ENCODE measurements at regions not wholly inside any gene's neighbourhood (a gene's known extent, or its start where the extent isn't known, plus 50 kb on each side); places are given as distances from the start of the nearest gene placed in this dataset.

DNA sequence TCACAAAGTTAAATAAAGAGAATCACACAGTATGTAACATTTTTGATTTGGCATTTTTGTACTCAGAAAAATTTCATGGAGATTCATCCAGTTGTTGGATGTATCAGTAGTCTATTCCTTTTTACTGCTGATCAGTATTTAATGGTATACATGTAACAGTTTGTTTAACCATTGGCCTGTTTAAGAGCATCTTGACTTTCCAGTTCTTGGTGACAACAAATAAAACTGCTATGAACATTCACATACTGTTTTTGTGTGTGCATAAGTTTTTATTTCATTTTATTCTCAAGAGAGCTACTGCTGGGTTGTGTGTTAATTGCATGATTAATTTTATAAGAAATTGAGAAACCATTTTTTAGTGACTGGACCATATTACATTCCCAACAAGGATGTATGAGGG is 694.5 kb upstream of the RAB6C start:
- Mint-ChIP-seq H3K27me3 (ENCODE audit: unreplicated experiment) (peaks cover 3% of the 10 kb centered on the region), H3K9me3 (ENCODE audit: unreplicated experiment) (peaks cover 1% of the 10 kb centered on the region), H3K4me3 (ENCODE audit: unreplicated experiment) (no peak overlapping the region), H3K36me3 (ENCODE audit: unreplicated experiment) (peaks cover 8% of the 10 kb centered on the region), H3K27ac (ENCODE audit: unreplicated experiment) (no peak overlapping the region), H3K4me1 (ENCODE audit: low read depth, unreplicated experiment) (peaks cover 5% of the 10 kb centered on the region)
- TF ChIP-seq, protein P1, sequence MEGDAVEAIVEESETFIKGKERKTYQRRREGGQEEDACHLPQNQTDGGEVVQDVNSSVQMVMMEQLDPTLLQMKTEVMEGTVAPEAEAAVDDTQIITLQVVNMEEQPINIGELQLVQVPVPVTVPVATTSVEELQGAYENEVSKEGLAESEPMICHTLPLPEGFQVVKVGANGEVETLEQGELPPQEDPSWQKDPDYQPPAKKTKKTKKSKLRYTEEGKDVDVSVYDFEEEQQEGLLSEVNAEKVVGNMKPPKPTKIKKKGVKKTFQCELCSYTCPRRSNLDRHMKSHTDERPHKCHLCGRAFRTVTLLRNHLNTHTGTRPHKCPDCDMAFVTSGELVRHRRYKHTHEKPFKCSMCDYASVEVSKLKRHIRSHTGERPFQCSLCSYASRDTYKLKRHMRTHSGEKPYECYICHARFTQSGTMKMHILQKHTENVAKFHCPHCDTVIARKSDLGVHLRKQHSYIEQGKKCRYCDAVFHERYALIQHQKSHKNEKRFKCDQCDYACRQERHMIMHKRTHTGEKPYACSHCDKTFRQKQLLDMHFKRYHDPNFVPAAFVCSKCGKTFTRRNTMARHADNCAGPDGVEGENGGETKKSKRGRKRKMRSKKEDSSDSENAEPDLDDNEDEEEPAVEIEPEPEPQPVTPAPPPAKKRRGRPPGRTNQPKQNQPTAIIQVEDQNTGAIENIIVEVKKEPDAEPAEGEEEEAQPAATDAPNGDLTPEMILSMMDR (IDR thresholded peaks at IDR 0.05; ENCODE audit: partially characterized antibody, unreplicated experiment), result no peak
- no peak for DNase-seq

DNA sequence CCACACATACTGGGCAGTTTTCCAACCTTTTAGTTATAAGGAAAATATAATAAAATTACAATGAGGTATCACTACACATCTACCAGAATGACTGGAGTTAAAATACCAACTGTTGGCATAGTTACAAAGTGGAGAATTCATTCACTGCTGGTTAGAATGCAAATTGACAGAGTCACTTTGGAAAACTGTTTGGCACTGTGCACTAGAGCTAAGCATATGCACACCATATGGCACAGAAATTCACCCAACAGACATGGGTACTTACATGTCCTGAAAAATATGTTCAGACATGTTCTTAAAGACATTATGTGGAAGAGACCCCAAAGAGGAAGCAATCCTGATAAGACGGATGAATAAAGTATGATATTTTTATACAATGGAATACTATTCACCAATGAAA is 686.1 kb upstream of the RAB6C start:
- Mint-ChIP-seq H3K9me3 (ENCODE audit: unreplicated experiment) (no peaks in the 10 kb centered on the region), H3K27me3 (ENCODE audit: unreplicated experiment) (no peaks in the 10 kb centered on the region), H3K27ac (ENCODE audit: unreplicated experiment) (no peak overlapping the region), H3K36me3 (ENCODE audit: unreplicated experiment) (peaks cover 3% of the 10 kb centered on the region), H3K4me3 (ENCODE audit: unreplicated experiment) (no peak overlapping the region), H3K4me1 (ENCODE audit: low read depth, unreplicated experiment) (no peaks in the 10 kb centered on the region)
- no peak for DNase-seq
- TF ChIP-seq, protein P1 (IDR thresholded peaks at IDR 0.05; ENCODE audit: partially characterized antibody, unreplicated experiment), result no peak

DNA sequence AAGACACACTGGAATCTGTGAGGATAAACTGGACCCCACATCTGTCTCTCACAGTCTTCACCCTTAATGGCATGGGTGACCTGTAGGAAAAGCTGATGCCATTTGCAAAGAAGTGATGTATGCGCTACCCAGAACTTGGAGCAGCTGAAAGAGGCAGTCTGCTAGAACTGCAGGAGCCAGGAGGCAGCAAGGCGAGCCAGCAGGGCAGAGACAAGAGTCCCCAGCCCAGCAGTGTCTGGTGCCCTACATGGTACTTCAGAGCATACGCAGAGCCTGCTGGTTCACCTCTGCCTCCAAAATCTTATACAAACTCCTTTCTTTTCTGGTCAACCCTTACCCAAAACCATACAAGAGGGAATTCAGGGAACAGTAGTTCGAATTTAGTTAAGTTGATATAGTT is 683.1 kb upstream of the RAB6C start:
- TF ChIP-seq, protein P1 (IDR thresholded peaks at IDR 0.05; ENCODE audit: partially characterized antibody, unreplicated experiment), result no peak
- peaks cover 4% of the 10 kb centered on the region for H3K9me3 Mint-ChIP-seq (ENCODE audit: unreplicated experiment)
- no peaks in the 10 kb centered on the region for H3K4me1 Mint-ChIP-seq (ENCODE audit: low read depth, unreplicated experiment)
- no peak overlapping the region for H3K4me3 Mint-ChIP-seq (ENCODE audit: unreplicated experiment)
- H3K36me3 Mint-ChIP-seq (ENCODE audit: unreplicated experiment), result peaks cover 5% of the 10 kb centered on the region
- no peak for DNase-seq
- H3K27ac Mint-ChIP-seq (ENCODE audit: unreplicated experiment), result no peak overlapping the region
- no peaks in the 10 kb centered on the region for H3K27me3 Mint-ChIP-seq (ENCODE audit: unreplicated experiment)

DNA sequence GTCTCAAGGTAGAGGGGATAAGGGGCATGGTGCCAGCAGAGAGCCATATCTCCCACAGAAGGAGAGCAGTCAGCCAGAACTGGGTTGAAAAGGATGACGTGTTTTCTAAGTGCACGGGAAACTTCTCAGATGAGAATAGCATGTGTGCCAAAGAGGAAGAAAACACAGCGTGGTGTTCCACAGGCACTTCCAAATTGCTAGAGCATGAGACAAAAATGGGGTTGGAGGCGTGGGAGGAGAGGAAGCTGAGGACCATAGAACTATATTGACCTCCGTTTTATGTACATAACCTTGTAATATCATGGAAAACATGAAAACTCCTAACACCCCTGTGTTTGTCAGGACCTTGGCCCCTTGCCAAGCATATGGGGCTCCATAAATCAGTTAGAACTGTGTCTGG is 682.7 kb upstream of the RAB6C start:
- Mint-ChIP-seq H3K27me3 (ENCODE audit: unreplicated experiment) (no peaks in the 10 kb centered on the region), H3K27ac (ENCODE audit: unreplicated experiment) (no peak overlapping the region), H3K36me3 (ENCODE audit: unreplicated experiment) (peaks cover 5% of the 10 kb centered on the region), H3K9me3 (ENCODE audit: unreplicated experiment) (peaks cover 4% of the 10 kb centered on the region), H3K4me3 (ENCODE audit: unreplicated experiment) (no peak overlapping the region), H3K4me1 (ENCODE audit: low read depth, unreplicated experiment) (no peaks in the 10 kb centered on the region)
- DNase-seq, result no peak
- TF ChIP-seq, protein P1 (IDR thresholded peaks at IDR 0.05; ENCODE audit: partially characterized antibody, unreplicated experiment), result no peak

DNA sequence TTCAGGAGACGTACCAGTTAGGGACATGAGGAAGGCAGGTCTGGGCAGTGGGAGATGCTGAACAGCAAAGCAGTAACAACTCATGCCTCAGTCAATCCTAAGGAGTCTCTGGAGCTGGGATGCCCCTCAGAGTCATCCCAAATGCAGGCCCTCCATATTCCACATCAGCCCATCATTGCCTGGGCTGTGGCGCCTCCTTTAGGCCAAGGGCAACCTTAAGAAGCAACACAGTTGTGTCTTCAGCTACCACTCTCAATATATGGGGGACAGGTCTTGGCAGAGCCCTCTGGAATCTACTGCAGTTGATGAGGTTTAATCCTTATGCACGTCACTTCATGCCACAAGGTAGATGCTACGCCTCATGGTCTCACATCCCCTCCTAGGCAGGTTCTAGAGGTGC is 682.0 kb upstream of the RAB6C start:
- no peaks in the 10 kb centered on the region for H3K4me1 Mint-ChIP-seq (ENCODE audit: low read depth, unreplicated experiment)
- H3K36me3 Mint-ChIP-seq (ENCODE audit: unreplicated experiment), result peaks cover 5% of the 10 kb centered on the region
- DNase-seq, result no peak
- H3K27me3 Mint-ChIP-seq (ENCODE audit: unreplicated experiment), result peaks cover 2% of the 10 kb centered on the region
- no peak overlapping the region for H3K27ac Mint-ChIP-seq (ENCODE audit: unreplicated experiment)
- H3K9me3 Mint-ChIP-seq (ENCODE audit: unreplicated experiment), result peaks cover 4% of the 10 kb centered on the region
- TF ChIP-seq, protein P1 (IDR thresholded peaks at IDR 0.05; ENCODE audit: partially characterized antibody, unreplicated experiment), result no peak
- H3K4me3 Mint-ChIP-seq (ENCODE audit: unreplicated experiment), result no peak overlapping the region

Data from glutamatergic neuron (in vitro differentiated cells).